Left ventricle myocardium inferior (tissue), 1 donor: ENCODE measurements at regions not wholly inside any gene's neighbourhood (a gene's known extent, or its start where the extent isn't known, plus 50 kb on each side); places are given as distances from the start of the nearest gene placed in this dataset.
"Not testable (repeated sequence)": the region's sequence is repeated elsewhere in the genome, so short reads cannot be mapped to it uniquely, and the experiment has no call there.

ENCODE experiments used
- DNase-seq: peaks from one replicate; pipeline ENCODE4 v3.0.0-alpha.2; 2020
- H3K27ac ChIP-seq: fragments of 200-600 bp; replicated peaks from 2 replicates; pipeline ENCODE4 v1.8.0; 2021
- H3K27me3 ChIP-seq: fragments of 200-600 bp; 2 replicates; pipeline ENCODE4 v1.8.0; 2021; ENCODE audit warnings: low read depth
- H3K36me3 ChIP-seq: fragments of 200-600 bp; 2 replicates; pipeline ENCODE4 v1.8.0; 2021
- H3K4me1 ChIP-seq: fragments of 200-600 bp; 2 replicates; pipeline ENCODE4 v1.8.0; 2021
- H3K4me3 ChIP-seq: fragments of 200-600 bp; 2 replicates; pipeline ENCODE4 v1.8.0; 2021; ENCODE audit warnings: mild to moderate bottlenecking, moderate library complexity
- H3K9me3 ChIP-seq: fragments of 200-600 bp; replicated peaks from 2 replicates; pipeline ENCODE4 v1.8.0; 2021
- CTCF ChIP-seq: fragments of 200-600 bp; IDR thresholded peaks from 2 replicates; pipeline ENCODE4 v1.8.0; 2021; ENCODE audit warnings: antibody characterized with exemption, mild to moderate bottlenecking, borderline replicate concordance
- intact Hi-C: fragments of 100-400 bp; cut with micrococcal nuclease; formaldehyde crosslinking; loops from one replicate; pipeline ENCODE4 v1.11.0; 2022
- donor health status: DM: no; HTN: yes; CAD: no; lungs with severe emphysema.

GRCh38 chr13:78065141-78065540 lies 146.5 kb upstream of the EDNRB start:
- H3K4me1 ChIP-seq, result no peaks in the 10 kb centered on the region

GRCh38 chr13:78061806-78062205 lies 143.2 kb upstream of the EDNRB start:
- no peaks in the 10 kb centered on the region for H3K4me1 ChIP-seq
- intact Hi-C loops, result no loop called here
- TF ChIP-seq CTCF, result no peak
- H3K27me3 ChIP-seq, result no peaks in the 10 kb centered on the region
- H3K36me3 ChIP-seq, result no peaks in the 10 kb centered on the region
- H3K9me3 ChIP-seq, result peaks cover 12% of the 10 kb centered on the region
- DNase-seq, result no peak
- no peak overlapping the region for H3K4me3 ChIP-seq
- no peak overlapping the region for H3K27ac ChIP-seq

More at GRCh38 chr13:78065141-78065540, 146.5 kb upstream of the EDNRB start:
- H3K4me3 ChIP-seq, result no peak overlapping the region
- no peak for DNase-seq
- H3K27me3 ChIP-seq, result no peaks in the 10 kb centered on the region
- H3K36me3 ChIP-seq, result no peaks in the 10 kb centered on the region
- H3K9me3 ChIP-seq, result no peaks in the 10 kb centered on the region
- intact Hi-C loops, result no loop called here
- TF ChIP-seq CTCF, result no peak
- H3K27ac ChIP-seq, result no peak overlapping the region

GRCh38 chr13:78060966-78061365 lies 142.3 kb upstream of the EDNRB start:
- Histone ChIP-seq H3K4me1 (no peaks in the 10 kb centered on the region), H3K27ac (no peak overlapping the region), H3K27me3 (no peaks in the 10 kb centered on the region), H3K36me3 (no peaks in the 10 kb centered on the region), H3K4me3 (no peak overlapping the region), H3K9me3 (peaks cover 19% of the 10 kb centered on the region)
- no peak for TF ChIP-seq CTCF
- intact Hi-C loops, result no loop called here
- DNase-seq, result no peak

GRCh38 chr13:78056865-78057264 lies 138.2 kb upstream of the EDNRB start:
- H3K4me1 ChIP-seq, intact Hi-C loops, H3K27ac ChIP-seq: not testable (repeated sequence)

GRCh38 chr13:78054157-78054556 lies 135.5 kb upstream of the EDNRB start:
- no peak overlapping the region for H3K4me3 ChIP-seq
- no peaks in the 10 kb centered on the region for H3K27me3 ChIP-seq
- DNase-seq, result no peak
- no peaks in the 10 kb centered on the region for H3K36me3 ChIP-seq
- no peak for TF ChIP-seq CTCF
- no peak overlapping the region for H3K27ac ChIP-seq
- peaks cover 19% of the 10 kb centered on the region for H3K9me3 ChIP-seq
- H3K4me1 ChIP-seq, result no peaks in the 10 kb centered on the region
- intact Hi-C loops, result no loop called here

More at GRCh38 chr13:78056865-78057264, 138.2 kb upstream of the EDNRB start:
- not testable (repeated sequence) for H3K27me3 ChIP-seq, DNase-seq, H3K36me3 ChIP-seq, H3K4me3 ChIP-seq
- H3K9me3 ChIP-seq, result peaks cover 19% of the 10 kb centered on the region

GRCh38 chr13:78047151-78047550 lies 128.5 kb upstream of the EDNRB start:
- Histone ChIP-seq H3K27me3 (no peaks in the 10 kb centered on the region), H3K27ac (no peak overlapping the region), H3K9me3 (peaks cover 16% of the 10 kb centered on the region), H3K36me3 (no peaks in the 10 kb centered on the region), H3K4me1 (peaks cover 9% of the 10 kb centered on the region), H3K4me3 (no peak overlapping the region)
- intact Hi-C loops, result no loop called here
- TF ChIP-seq CTCF, result no peak
- no peak for DNase-seq
